A549 (cell line): ENCODE measurements at regions not wholly inside any gene's neighbourhood (a gene's known extent, or its start where the extent isn't known, plus 50 kb on each side); places are given as distances from the start of the nearest gene placed in this dataset.

Experiments
- BHLHE40 ChIP-seq: IDR thresholded peaks from 2 replicates; pipeline ENCODE4 v1.6.1; 2012; ENCODE audit warnings: low read depth, low read length, inconsistent platforms
- CHD4 ChIP-seq: fragments of 200-600 bp; sonication (generic); IDR thresholded peaks from 2 replicates; pipeline ENCODE4 v1.6.1; 2016; ENCODE audit warnings: antibody characterized with exemption, mild to moderate bottlenecking, borderline replicate concordance
- POLR2A ChIP-seq: IDR thresholded peaks from 2 replicates; pipeline ENCODE4 v1.6.1; 2012; ENCODE audit warnings: mild to moderate bottlenecking, low read length

DNA sequence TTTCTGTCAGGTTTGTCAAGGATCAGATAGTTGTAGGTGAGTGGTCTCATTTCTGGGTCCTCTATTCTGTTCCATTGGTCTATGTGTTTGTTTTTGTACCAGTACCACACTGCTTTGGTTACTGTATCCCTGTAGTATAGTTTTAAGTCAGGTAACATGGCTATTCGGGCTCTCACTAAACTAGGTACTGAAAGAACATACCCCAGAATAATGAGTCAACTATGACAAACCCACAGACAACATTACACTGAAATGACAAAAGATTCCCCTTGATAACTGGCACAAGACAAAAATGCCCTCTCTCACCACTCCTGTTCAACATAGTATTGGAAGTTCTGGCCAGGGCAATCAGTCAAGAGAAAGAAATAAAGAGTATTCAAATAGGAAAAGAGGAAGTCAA lies 535.3 kb upstream of the CYLC2 start:
- TF ChIP-seq POLR2A (no peak), CHD4 (no peak), BHLHE40 (no peak)
